ENCODE measurements at regions not wholly inside any gene's neighbourhood (a gene's known extent, or its start where the extent isn't known, plus 50 kb on each side); places are given as distances from the start of the nearest gene placed in this dataset.

GRCh38 chr10:121084675-121085070 is 233.5 kb downstream of the WDR11 start:
- no peaks in the 10 kb centered on the region for H3K36me3 ChIP-seq (ENCODE audit: insufficient read depth)
- peaks cover 6% of the 10 kb centered on the region; the same call in 1 of the 2 replicates for H3K9me2 ChIP-seq (ENCODE audit: insufficient read depth)
- H3K27me3 ChIP-seq (ENCODE audit: insufficient read depth): no peaks in the 10 kb centered on the region
- H3K27ac ChIP-seq (ENCODE audit: low read depth): no peak overlapping the region
- H3K4me2 ChIP-seq: no peak overlapping the region
- Mint-ChIP-seq H3K36me3 (ENCODE audit: low read depth) (no peaks in the 10 kb centered on the region; the same call in 2 of the 3 replicates), H3K27me3 (ENCODE audit: insufficient read depth, low read depth, poor library complexity) (peaks cover 3% of the 10 kb centered on the region), H3K9me3 (0 out of 3 replicates have a peak, but pooled peaks cover 3% of the 10 kb centered on the region), H3K27ac (no peak overlapping the region; the same call in 1 of the 2 replicates), H3K4me3 (no peak overlapping the region), H3K4me1 (peaks cover 20% of the 10 kb centered on the region)
- ATAC-seq (no peak), DNase-seq (ENCODE audit: low spot score) (no peak)
- no peaks in the 10 kb centered on the region for H3K79me2 ChIP-seq (replicated peaks; ENCODE audit: insufficient read depth)
- H2AFZ ChIP-seq: no peak overlapping the region
- no peak overlapping the region for H3K4me3 ChIP-seq
- TF ChIP-seq ZNF462 (CRISPR knock-in tag; IDR thresholded peaks at IDR 0.05) (no peak), EZH2phosphoT487 (IDR thresholded peaks at IDR 0.05; ENCODE audit: unreplicated experiment) (no peak), STAT1 (IDR thresholded peaks at IDR 0.05; ENCODE audit: unreplicated experiment) (no peak)
- no peaks in the 10 kb centered on the region for H3F3A ChIP-seq (replicated peaks; ENCODE audit: low read depth)
- peaks cover 5% of the 10 kb centered on the region; the same call in 1 of the 2 replicates for H3K4me1 ChIP-seq (ENCODE audit: insufficient read depth)
- no peaks in the 10 kb centered on the region for H4K20me1 ChIP-seq (replicated peaks; ENCODE audit: insufficient read depth)

- H3K27ac Mint-ChIP-seq: no peak overlapping the region
- Histone ChIP-seq H3K4me1 (ENCODE audit: insufficient read depth) (peaks cover 5% of the 10 kb centered on the region; the same call in 1 of the 2 replicates), H2AFZ (no peak overlapping the region; the same call in 1 of the 2 replicates), H4K20me1 (replicated peaks; ENCODE audit: insufficient read depth) (no peaks in the 10 kb centered on the region), H3K36me3 (ENCODE audit: insufficient read depth) (no peaks in the 10 kb centered on the region), H3K4me3 (no peak overlapping the region), H3K9me2 (ENCODE audit: insufficient read depth) (peaks cover 6% of the 10 kb centered on the region; the same call in 1 of the 2 replicates), H3F3A (replicated peaks; ENCODE audit: low read depth) (no peaks in the 10 kb centered on the region), H3K27ac (ENCODE audit: low read depth) (no peak overlapping the region), H3K4me2 (no peak overlapping the region), H3K27me3 (ENCODE audit: insufficient read depth) (no peaks in the 10 kb centered on the region), H3K79me2 (replicated peaks; ENCODE audit: insufficient read depth) (no peaks in the 10 kb centered on the region)
- no peaks in the 10 kb centered on the region; the same call in 2 of the 3 replicates for H3K36me3 Mint-ChIP-seq (ENCODE audit: low read depth)
- no peak for DNase-seq (ENCODE audit: low spot score)
- H3K9me3 Mint-ChIP-seq: 0 out of 3 replicates have a peak, but pooled peaks cover 3% of the 10 kb centered on the region
- peaks cover 3% of the 10 kb centered on the region for H3K27me3 Mint-ChIP-seq (ENCODE audit: insufficient read depth, low read depth, poor library complexity)
- peaks cover 20% of the 10 kb centered on the region for H3K4me1 Mint-ChIP-seq
- H3K4me3 Mint-ChIP-seq: no peak overlapping the region
- ATAC-seq: no peak
- no peak for TF ChIP-seq NANOG (IDR thresholded peaks at IDR 0.05; ENCODE audit: borderline replicate concordance)
- no peak for TF ChIP-seq CREB1 (CRISPR knock-in tag; IDR thresholded peaks at IDR 0.05; ENCODE audit: low read depth)
- TF ChIP-seq, protein P1, sequence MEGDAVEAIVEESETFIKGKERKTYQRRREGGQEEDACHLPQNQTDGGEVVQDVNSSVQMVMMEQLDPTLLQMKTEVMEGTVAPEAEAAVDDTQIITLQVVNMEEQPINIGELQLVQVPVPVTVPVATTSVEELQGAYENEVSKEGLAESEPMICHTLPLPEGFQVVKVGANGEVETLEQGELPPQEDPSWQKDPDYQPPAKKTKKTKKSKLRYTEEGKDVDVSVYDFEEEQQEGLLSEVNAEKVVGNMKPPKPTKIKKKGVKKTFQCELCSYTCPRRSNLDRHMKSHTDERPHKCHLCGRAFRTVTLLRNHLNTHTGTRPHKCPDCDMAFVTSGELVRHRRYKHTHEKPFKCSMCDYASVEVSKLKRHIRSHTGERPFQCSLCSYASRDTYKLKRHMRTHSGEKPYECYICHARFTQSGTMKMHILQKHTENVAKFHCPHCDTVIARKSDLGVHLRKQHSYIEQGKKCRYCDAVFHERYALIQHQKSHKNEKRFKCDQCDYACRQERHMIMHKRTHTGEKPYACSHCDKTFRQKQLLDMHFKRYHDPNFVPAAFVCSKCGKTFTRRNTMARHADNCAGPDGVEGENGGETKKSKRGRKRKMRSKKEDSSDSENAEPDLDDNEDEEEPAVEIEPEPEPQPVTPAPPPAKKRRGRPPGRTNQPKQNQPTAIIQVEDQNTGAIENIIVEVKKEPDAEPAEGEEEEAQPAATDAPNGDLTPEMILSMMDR (conservative IDR thresholded peaks at IDR 0.05; ENCODE audit: low read depth in 2 of 2): no peak
- TF ChIP-seq ZNF331 (CRISPR knock-in tag; IDR thresholded peaks at IDR 0.05; ENCODE audit: low read depth): no peak
- TF ChIP-seq ZNF114 (CRISPR knock-in tag; IDR thresholded peaks at IDR 0.05): no peak
These were observed 234.2 kb downstream of the WDR11 start for GRCh38 chr10:121085367-121085766.

All from GM23338 (cell line).